Neural cell (in vitro differentiated cells): ENCODE measurements at regions not wholly inside any gene's neighbourhood (a gene's known extent, or its start where the extent isn't known, plus 50 kb on each side); places are given as distances from the start of the nearest gene placed in this dataset.

Experiments used
- H2AFZ ChIP-seq: fragments of 200-600, 300-800 bp; sonication (generic), shearing (Covaris generic); 2 replicates; pipeline ENCODE4 v1.6.0; 2014; ENCODE audit warnings: low read depth, mild to moderate bottlenecking, antibody characterized with exemption, low read length, moderate library complexity
- H3F3A ChIP-seq: fragments of 200-600 bp; shearing (Covaris generic); 2 replicates; pipeline ENCODE4 v1.6.1; 2016; ENCODE audit warnings: mild to moderate bottlenecking, moderate library complexity, mixed read lengths, antibody characterized with exemption, low read length; ENCODE audit not compliant: insufficient read depth, poor library complexity, severe bottlenecking
- H3K27ac ChIP-seq: fragments of 200-600, 300-800 bp; sonication (generic), shearing (Covaris generic); 2 replicates; pipeline ENCODE4 v1.5.1; 2014; ENCODE audit warnings: mild to moderate bottlenecking, low read length, moderate library complexity
- H3K27me3 ChIP-seq: fragments of 300-800, 200-600 bp; sonication (generic), shearing (Covaris generic); 2 replicates; pipeline ENCODE4 v1.6.0; 2014; ENCODE audit warnings: mild to moderate bottlenecking, low read depth, low read length, moderate library complexity; ENCODE audit not compliant: insufficient read depth
- H3K36me3 ChIP-seq: fragments of 300-800, 200-600 bp; sonication (generic), shearing (Covaris generic); 2 replicates; pipeline ENCODE4 v1.5.1; 2014; ENCODE audit warnings: mild to moderate bottlenecking, antibody characterized with exemption, low read length, moderate library complexity; ENCODE audit not compliant: insufficient read depth
- H3K4me2 ChIP-seq: fragments of 300-800, 200-600 bp; sonication (generic), shearing (Covaris generic); 2 replicates; pipeline ENCODE4 v1.6.0; 2014; ENCODE audit warnings: mild to moderate bottlenecking, low read length
- H3K4me3 ChIP-seq: fragments of 300-800, 200-600 bp; sonication (generic), shearing (Covaris generic); 2 replicates; pipeline ENCODE4 v1.5.1; 2014; ENCODE audit warnings: mild to moderate bottlenecking, low read length, moderate library complexity
- H3K79me2 ChIP-seq: fragments of 200-600 bp; shearing (Covaris generic); replicated peaks from 2 replicates; pipeline ENCODE4 v1.6.0; 2014; ENCODE audit warnings: mild to moderate bottlenecking, low read length, moderate library complexity; ENCODE audit not compliant: insufficient read depth
- H3K9ac ChIP-seq: fragments of 300-800, 200-600 bp; sonication (generic), shearing (Covaris generic); 2 replicates; pipeline ENCODE4 v1.6.1; 2016; ENCODE audit warnings: mild to moderate bottlenecking, low read length, mixed read lengths
- H3K9me2 ChIP-seq: fragments of 200-600 bp; shearing (Covaris generic); 2 replicates; pipeline ENCODE4 v1.6.1; 2016; ENCODE audit warnings: mild to moderate bottlenecking, low read length, mixed read lengths; ENCODE audit not compliant: insufficient read depth
- H3K9me3 ChIP-seq: fragments of 200-600, 300-800 bp; sonication (generic), shearing (Covaris generic); 2 replicates; pipeline ENCODE4 v1.6.1; 2016; ENCODE audit warnings: mild to moderate bottlenecking, mixed run types, low read length, moderate library complexity, mixed read lengths
- H4K20me1 ChIP-seq: fragments of 200-600 bp; shearing (Covaris generic); 2 replicates; pipeline ENCODE4 v1.6.1; 2016; ENCODE audit warnings: mild to moderate bottlenecking, mixed run types; ENCODE audit not compliant: insufficient read depth
- EP300 ChIP-seq: fragments of 450-650 bp; conservative IDR thresholded peaks from 2 replicates; pipeline ENCODE4 v1.6.1; 2014; ENCODE audit warnings: antibody characterized with exemption, mild to moderate bottlenecking, moderate library complexity; ENCODE audit not compliant: poor library complexity, severe bottlenecking
- EZH2 ChIP-seq: fragments of 200-600, 300-800 bp; shearing (Covaris generic), sonication (generic); IDR thresholded peaks from 2 replicates; pipeline ENCODE4 v1.6.1; 2014; ENCODE audit warnings: antibody characterized with exemption, low read length, borderline replicate concordance, mild to moderate bottlenecking; ENCODE audit not compliant: insufficient read depth, poor library complexity, severe bottlenecking
- MXI1 ChIP-seq: fragments of 450-650 bp; conservative IDR thresholded peaks from 2 replicates; pipeline ENCODE4 v1.6.1; 2014; ENCODE audit warnings: antibody characterized with exemption, mild to moderate bottlenecking; ENCODE audit not compliant: poor library complexity, severe bottlenecking
- POLR2AphosphoS5 ChIP-seq: IDR thresholded peaks from 2 replicates; pipeline ENCODE4 v1.6.1; 2012
- RAD21 ChIP-seq: fragments of 450-650 bp; conservative IDR thresholded peaks from 2 replicates; pipeline ENCODE4 v1.6.1; 2014; ENCODE audit warnings: antibody characterized with exemption, mild to moderate bottlenecking, moderate library complexity
- REST ChIP-seq: IDR thresholded peaks from 2 replicates; pipeline ENCODE4 v1.6.1; 2012; ENCODE audit warnings: borderline replicate concordance
- SMC3 ChIP-seq: fragments of 450-650 bp; conservative IDR thresholded peaks from 2 replicates; pipeline ENCODE4 v1.6.1; 2014; ENCODE audit warnings: antibody characterized with exemption, mild to moderate bottlenecking, moderate library complexity; ENCODE audit not compliant: poor library complexity
- TAF1 ChIP-seq: IDR thresholded peaks from 2 replicates; pipeline ENCODE4 v1.6.1; 2012; ENCODE audit warnings: low read depth
- TF ChIP-seq, protein P1 (sequence below): fragments of 450-650 bp; IDR thresholded peaks from 2 replicates; pipeline ENCODE4 v1.5.1; 2014; ENCODE audit warnings: antibody characterized with exemption, mild to moderate bottlenecking, moderate library complexity; ENCODE audit not compliant: poor library complexity, severe bottlenecking

DNA sequence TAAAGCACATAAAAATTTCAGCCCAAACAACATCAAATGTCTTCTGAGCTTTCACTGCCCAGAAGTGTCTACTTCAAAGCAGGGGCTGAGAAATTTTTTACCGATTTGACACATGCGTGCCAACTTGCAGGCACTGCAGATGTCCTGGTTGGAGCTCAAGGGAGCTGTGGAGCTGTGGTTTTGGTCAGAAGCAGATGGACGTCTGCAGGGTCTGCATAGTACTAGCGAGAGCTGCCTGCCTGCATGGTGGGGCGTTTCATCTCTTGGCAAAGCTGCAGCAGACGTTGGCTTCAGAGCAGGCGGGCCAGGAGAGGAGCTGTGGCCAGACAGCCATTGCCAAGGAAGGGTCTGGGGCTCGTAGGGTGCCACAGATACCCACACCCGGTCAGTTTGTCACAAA is 296.7 kb downstream of the GLRX3 start:
- H3K27ac ChIP-seq = no peak overlapping the region
- H3F3A ChIP-seq = no peaks in the 10 kb centered on the region
- no peaks in the 10 kb centered on the region for H3K9me3 ChIP-seq
- H3K27me3 ChIP-seq = no peaks in the 10 kb centered on the region
- no peaks in the 10 kb centered on the region for H3K36me3 ChIP-seq
- no peaks in the 10 kb centered on the region for H3K79me2 ChIP-seq
- no peak overlapping the region for H3K4me3 ChIP-seq
- no peak overlapping the region for H3K9ac ChIP-seq
- H2AFZ ChIP-seq = no peak overlapping the region
- no peak overlapping the region for H3K4me2 ChIP-seq
- no peaks in the 10 kb centered on the region for H3K9me2 ChIP-seq
- TF ChIP-seq REST (no peak), EP300 (no peak), MXI1 (no peak), POLR2AphosphoS5 (no peak), SMC3 (no peak), RAD21 (no peak), TAF1 (no peak)
- no peaks in the 10 kb centered on the region for H4K20me1 ChIP-seq

DNA sequence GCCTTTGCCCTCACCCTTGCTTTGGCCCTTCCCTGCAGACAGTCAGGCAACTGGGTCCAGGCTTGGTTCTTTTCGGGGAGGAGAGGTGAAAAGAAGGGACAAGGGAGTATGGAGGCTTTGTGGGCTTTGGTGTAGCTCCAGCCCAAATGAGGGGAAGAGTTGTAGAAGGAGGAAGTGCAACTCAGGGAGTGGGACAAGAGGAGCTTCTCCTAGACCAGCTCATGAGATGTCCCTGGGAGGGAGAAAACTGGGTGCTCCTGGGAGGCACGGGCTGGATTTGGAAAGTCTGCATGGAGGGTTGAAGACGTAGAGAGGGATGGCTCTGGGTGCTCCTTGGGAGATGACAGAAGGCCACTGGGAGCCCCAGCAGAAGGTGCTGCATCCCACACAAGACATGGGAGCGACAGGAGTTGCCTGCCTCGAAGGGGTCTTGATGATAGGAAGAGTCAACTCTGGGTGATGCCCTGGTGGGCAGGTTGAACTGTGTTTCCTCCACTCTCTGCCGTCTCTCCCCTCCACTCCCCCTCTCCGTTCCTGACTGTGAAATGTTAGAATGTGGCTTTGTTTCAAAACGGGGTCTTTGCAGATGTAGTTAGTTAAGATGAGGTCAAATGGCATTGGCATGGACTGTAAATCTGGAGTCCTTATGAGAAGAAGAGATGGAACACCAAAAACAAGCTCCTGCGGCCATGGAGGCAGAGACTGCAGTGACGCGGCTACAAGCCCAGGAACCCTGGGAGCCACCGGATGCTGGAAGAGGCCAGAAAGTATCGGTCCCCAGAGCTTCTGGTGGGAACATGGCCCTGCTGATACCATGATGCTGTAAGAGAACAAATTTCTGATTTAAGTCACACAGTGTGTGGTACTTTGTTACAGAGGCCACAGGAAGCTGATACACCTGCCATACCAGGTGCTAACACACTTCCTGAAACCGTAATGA is 298.5 kb downstream of the GLRX3 start:
- no peaks in the 10 kb centered on the region for H3K79me2 ChIP-seq
- H3K27ac ChIP-seq = no peak overlapping the region
- no peaks in the 10 kb centered on the region for H3K36me3 ChIP-seq
- H3K27me3 ChIP-seq = no peaks in the 10 kb centered on the region
- H3K4me3 ChIP-seq = no peak overlapping the region
- TF ChIP-seq SMC3 (no peak), MXI1 (no peak), EP300 (no peak), RAD21 (no peak), EZH2 (no peak), TAF1 (no peak), POLR2AphosphoS5 (no peak), REST (no peak)
- TF ChIP-seq, protein P1, sequence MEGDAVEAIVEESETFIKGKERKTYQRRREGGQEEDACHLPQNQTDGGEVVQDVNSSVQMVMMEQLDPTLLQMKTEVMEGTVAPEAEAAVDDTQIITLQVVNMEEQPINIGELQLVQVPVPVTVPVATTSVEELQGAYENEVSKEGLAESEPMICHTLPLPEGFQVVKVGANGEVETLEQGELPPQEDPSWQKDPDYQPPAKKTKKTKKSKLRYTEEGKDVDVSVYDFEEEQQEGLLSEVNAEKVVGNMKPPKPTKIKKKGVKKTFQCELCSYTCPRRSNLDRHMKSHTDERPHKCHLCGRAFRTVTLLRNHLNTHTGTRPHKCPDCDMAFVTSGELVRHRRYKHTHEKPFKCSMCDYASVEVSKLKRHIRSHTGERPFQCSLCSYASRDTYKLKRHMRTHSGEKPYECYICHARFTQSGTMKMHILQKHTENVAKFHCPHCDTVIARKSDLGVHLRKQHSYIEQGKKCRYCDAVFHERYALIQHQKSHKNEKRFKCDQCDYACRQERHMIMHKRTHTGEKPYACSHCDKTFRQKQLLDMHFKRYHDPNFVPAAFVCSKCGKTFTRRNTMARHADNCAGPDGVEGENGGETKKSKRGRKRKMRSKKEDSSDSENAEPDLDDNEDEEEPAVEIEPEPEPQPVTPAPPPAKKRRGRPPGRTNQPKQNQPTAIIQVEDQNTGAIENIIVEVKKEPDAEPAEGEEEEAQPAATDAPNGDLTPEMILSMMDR = no peak
- no peak overlapping the region for H3K9ac ChIP-seq
- no peaks in the 10 kb centered on the region for H3K9me2 ChIP-seq
- H4K20me1 ChIP-seq = no peaks in the 10 kb centered on the region
- no peaks in the 10 kb centered on the region for H3F3A ChIP-seq
- H2AFZ ChIP-seq = no peak overlapping the region
- H3K9me3 ChIP-seq = no peaks in the 10 kb centered on the region
- no peak overlapping the region for H3K4me2 ChIP-seq
